ENCODE measurements at regions not wholly inside any gene's neighbourhood (a gene's known extent, or its start where the extent isn't known, plus 50 kb on each side); places are given as distances from the start of the nearest gene placed in this dataset.

DNA sequence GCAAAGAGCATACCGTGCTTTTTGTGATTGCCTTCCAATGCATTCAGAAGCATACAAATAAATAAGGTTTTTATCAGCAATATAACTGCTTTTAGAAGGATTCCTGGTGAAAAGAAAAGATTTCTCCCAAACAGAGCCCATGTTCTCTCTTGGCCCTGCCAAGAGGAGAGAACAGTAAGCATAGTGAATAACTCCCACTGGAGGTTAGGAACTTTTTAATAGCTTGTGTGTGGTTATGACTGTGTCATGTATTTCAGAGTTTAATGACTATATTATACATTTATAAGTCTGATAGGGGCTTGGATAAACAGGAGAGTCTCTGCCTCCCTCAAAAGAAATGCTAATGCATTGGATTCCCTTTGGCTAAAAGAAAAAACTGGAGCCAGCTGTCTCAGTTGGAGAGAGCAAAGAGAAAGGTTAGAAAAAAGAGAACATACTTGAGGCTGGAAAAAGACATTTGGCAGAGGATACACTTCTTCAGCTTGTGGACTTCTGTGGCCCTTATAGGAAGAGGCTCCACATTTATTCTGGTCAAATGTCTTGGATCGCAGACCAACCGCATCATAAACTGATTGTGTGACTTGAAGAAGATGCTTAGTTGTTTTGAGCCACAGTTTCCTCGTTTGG lies 63.0 kb upstream of the SPRED2 start:
- no peak overlapping the region for H3K9ac ChIP-seq (ENCODE audit: low read depth, low read length)
- no peaks in the 10 kb centered on the region for H3K79me1 ChIP-seq (ENCODE audit: low read depth in 1 of 2, low read length in 2 of 2)
- no peak overlapping the region for H3K14ac ChIP-seq (replicated peaks; ENCODE audit: low read depth, low read length)
- no peak overlapping the region for H2BK5ac ChIP-seq (ENCODE audit: low read depth, low read length, poor library complexity, severe bottlenecking)
- H3K4me1 ChIP-seq (ENCODE audit: control insufficient read depth, insufficient read depth, low read length) = no peaks in the 10 kb centered on the region
- H3K4me2 ChIP-seq (ENCODE audit: low read depth, low read length) = no peak overlapping the region
- H3K18ac ChIP-seq (ENCODE audit: low read depth, low read length) = no peak overlapping the region
- H2BK20ac ChIP-seq (ENCODE audit: low read depth, low read length) = no peak overlapping the region
- no peaks in the 10 kb centered on the region for H4K20me1 ChIP-seq (ENCODE audit: insufficient read depth, low read length)
- no peak overlapping the region for H2AK5ac ChIP-seq (ENCODE audit: low read depth, low read length)
- in situ Hi-C loops (cut with MboI; ENCODE audit: low sequenced_read_pairs) (no loop called here), dilution Hi-C loops (cut with HindIII; ENCODE audit: low sequenced_read_pairs, unreplicated experiment) (no loop called here), intact Hi-C loops (cut with micrococcal nuclease) (no loop called here)
- no peak overlapping the region for H4K5ac ChIP-seq (ENCODE audit: low read depth, low read length)
- H2AFZ ChIP-seq (replicated peaks; ENCODE audit: low read length, poor library complexity) = no peak overlapping the region
- ChIA-PET CTCF (no interaction called here), POLR2A (ENCODE audit: unreplicated experiment) (interaction anchor here (0.5 kb wide), 1 partner anchor 15 kb away, joined by 4 read pairs; no protein-coding TSS in a partner anchor)
- H3K9me3 ChIP-seq (ENCODE audit: control insufficient read depth, insufficient read depth, low read length) = no peaks in the 10 kb centered on the region
- H3K4me3 ChIP-seq (ENCODE audit: insufficient read depth, low read depth, low read length) = no peak overlapping the region
- H2AK9ac ChIP-seq (replicated peaks; ENCODE audit: low read depth, low read length, poor library complexity) = no peak overlapping the region
- H2BK15ac ChIP-seq (ENCODE audit: low read depth, low read length) = no peak overlapping the region
- DNase-seq (no peak), ATAC-seq (ENCODE audit: low read depth) (no peak)
- H3K9me1 ChIP-seq (ENCODE audit: insufficient read depth, low read length) = no peaks in the 10 kb centered on the region
- H3K27me3 ChIP-seq (ENCODE audit: control insufficient read depth, insufficient read depth, low read length) = peaks cover 11% of the 10 kb centered on the region
- H4K8ac ChIP-seq (ENCODE audit: low read depth in 2 of 2, low read length in 2 of 2) = no peak overlapping the region
- H4K91ac ChIP-seq (ENCODE audit: insufficient read depth, low read depth, low read length) = no peak overlapping the region
- no peak overlapping the region for H3K27ac ChIP-seq (ENCODE audit: insufficient read depth, low read length)
- BruUV-seq (replicated peaks) = no TSS peak
- H3K56ac ChIP-seq (ENCODE audit: extremely low read depth, insufficient read depth, low read length) = no peak overlapping the region
- WGBS, 2 experiments (ENCODE audit: extremely low coverage in 2 of 2, insufficient read length in 1 of 2) = no CpG with 5 or more reads among the region's 4 CpGs
- TF ChIP-seq CHD1 (IDR thresholded peaks at IDR 0.05; ENCODE audit: low read depth, low read length) (no peak), MAZ (IDR thresholded peaks at IDR 0.05; ENCODE audit: borderline replicate concordance, low read depth, low read length) (no peak), CEBPB (IDR thresholded peaks at IDR 0.05; ENCODE audit: low read depth, low read length) (no peak), MXI1 (IDR thresholded peaks at IDR 0.05; ENCODE audit: borderline replicate concordance, low read depth, low read length) (no peak), POLR2A (IDR thresholded peaks at IDR 0.05; ENCODE audit: low read depth, low read length) (no peak), RCOR1 (IDR thresholded peaks at IDR 0.05; ENCODE audit: insufficient replicate concordance, low read length) (no peak), RFX5 (IDR thresholded peaks at IDR 0.05; ENCODE audit: low read depth, low read length) (no peak), FOS (IDR thresholded peaks at IDR 0.05; ENCODE audit: low read depth, low read length) (no peak), BHLHE40 (IDR thresholded peaks at IDR 0.05; ENCODE audit: low read depth, low read length) (no peak), NFE2L2 (IDR thresholded peaks at IDR 0.05; ENCODE audit: low read depth, low read length) (no peak), MAFK (IDR thresholded peaks at IDR 0.05; ENCODE audit: low read depth, low read length) (no peak), RAD21 (IDR thresholded peaks at IDR 0.05; ENCODE audit: low read length) (no peak), SMC3 (IDR thresholded peaks at IDR 0.05; ENCODE audit: low read depth, low read length) (no peak)
- TF ChIP-seq, protein P1, sequence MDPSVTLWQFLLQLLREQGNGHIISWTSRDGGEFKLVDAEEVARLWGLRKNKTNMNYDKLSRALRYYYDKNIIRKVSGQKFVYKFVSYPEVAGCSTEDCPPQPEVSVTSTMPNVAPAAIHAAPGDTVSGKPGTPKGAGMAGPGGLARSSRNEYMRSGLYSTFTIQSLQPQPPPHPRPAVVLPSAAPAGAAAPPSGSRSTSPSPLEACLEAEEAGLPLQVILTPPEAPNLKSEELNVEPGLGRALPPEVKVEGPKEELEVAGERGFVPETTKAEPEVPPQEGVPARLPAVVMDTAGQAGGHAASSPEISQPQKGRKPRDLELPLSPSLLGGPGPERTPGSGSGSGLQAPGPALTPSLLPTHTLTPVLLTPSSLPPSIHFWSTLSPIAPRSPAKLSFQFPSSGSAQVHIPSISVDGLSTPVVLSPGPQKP (IDR thresholded peaks at IDR 0.05; ENCODE audit: borderline replicate concordance, low read depth, low read length) = no peak
- TF ChIP-seq, protein P2, sequence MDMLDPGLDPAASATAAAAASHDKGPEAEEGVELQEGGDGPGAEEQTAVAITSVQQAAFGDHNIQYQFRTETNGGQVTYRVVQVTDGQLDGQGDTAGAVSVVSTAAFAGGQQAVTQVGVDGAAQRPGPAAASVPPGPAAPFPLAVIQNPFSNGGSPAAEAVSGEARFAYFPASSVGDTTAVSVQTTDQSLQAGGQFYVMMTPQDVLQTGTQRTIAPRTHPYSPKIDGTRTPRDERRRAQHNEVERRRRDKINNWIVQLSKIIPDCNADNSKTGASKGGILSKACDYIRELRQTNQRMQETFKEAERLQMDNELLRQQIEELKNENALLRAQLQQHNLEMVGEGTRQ (IDR thresholded peaks at IDR 0.05; ENCODE audit: low read depth, low read length) = no peak
- TF ChIP-seq, protein P3, sequence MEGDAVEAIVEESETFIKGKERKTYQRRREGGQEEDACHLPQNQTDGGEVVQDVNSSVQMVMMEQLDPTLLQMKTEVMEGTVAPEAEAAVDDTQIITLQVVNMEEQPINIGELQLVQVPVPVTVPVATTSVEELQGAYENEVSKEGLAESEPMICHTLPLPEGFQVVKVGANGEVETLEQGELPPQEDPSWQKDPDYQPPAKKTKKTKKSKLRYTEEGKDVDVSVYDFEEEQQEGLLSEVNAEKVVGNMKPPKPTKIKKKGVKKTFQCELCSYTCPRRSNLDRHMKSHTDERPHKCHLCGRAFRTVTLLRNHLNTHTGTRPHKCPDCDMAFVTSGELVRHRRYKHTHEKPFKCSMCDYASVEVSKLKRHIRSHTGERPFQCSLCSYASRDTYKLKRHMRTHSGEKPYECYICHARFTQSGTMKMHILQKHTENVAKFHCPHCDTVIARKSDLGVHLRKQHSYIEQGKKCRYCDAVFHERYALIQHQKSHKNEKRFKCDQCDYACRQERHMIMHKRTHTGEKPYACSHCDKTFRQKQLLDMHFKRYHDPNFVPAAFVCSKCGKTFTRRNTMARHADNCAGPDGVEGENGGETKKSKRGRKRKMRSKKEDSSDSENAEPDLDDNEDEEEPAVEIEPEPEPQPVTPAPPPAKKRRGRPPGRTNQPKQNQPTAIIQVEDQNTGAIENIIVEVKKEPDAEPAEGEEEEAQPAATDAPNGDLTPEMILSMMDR (conservative IDR thresholded peaks at IDR 0.05; ENCODE audit: low read depth, low read length) = no peak
- no peak overlapping the region for H3K4ac ChIP-seq (ENCODE audit: low read depth, low read length)
- no peak overlapping the region for H2BK120ac ChIP-seq (ENCODE audit: low read depth, low read length)
- no peaks in the 10 kb centered on the region for H3K36me3 ChIP-seq (ENCODE audit: control insufficient read depth, insufficient read depth, low read length)
- no peak overlapping the region for H3K23ac ChIP-seq (ENCODE audit: low read depth, low read length)

All from IMR-90 (cell line).